ENCODE measurements at regions not wholly inside any gene's neighbourhood (a gene's known extent, or its start where the extent isn't known, plus 50 kb on each side); places are given as distances from the start of the nearest gene placed in this dataset.
"Not testable (repeated sequence)": the region's sequence is repeated elsewhere in the genome, so short reads cannot be mapped to it uniquely, and the experiment has no call there.

GRCh38 chr10:125547010-125547650 is 135.8 kb downstream of the TEX36 start:
- CTCF ChIA-PET: no interaction called here
- Mint-ChIP-seq H3K4me1 (no peaks in the 10 kb centered on the region), H3K27me3 (no peaks in the 10 kb centered on the region), H3K27ac (no peak overlapping the region), H3K4me3 (no peak overlapping the region), H3K36me3 (no peaks in the 10 kb centered on the region), H3K9me3 (no peaks in the 10 kb centered on the region)
- DNase-seq: no peak

- Mint-ChIP-seq H3K36me3 (no peaks in the 10 kb centered on the region), H3K9me3 (no peaks in the 10 kb centered on the region), H3K27ac (no peak overlapping the region), H3K4me3 (no peak overlapping the region), H3K27me3 (no peaks in the 10 kb centered on the region), H3K4me1 (no peaks in the 10 kb centered on the region)
- DNase-seq: no peak
- CTCF ChIA-PET: no interaction called here
Observed at GRCh38 chr10:125543796-125544195, 139.2 kb downstream of the TEX36 start.

- CTCF ChIA-PET: no interaction called here
- no peaks in the 10 kb centered on the region for H3K27me3 Mint-ChIP-seq
- H3K27ac Mint-ChIP-seq: no peak overlapping the region
- DNase-seq: no peak
- H3K9me3 Mint-ChIP-seq: no peaks in the 10 kb centered on the region
- no peak overlapping the region for H3K4me3 Mint-ChIP-seq
- H3K4me1 Mint-ChIP-seq: no peaks in the 10 kb centered on the region
- H3K36me3 Mint-ChIP-seq: no peaks in the 10 kb centered on the region
Observed at GRCh38 chr10:125538947-125539731, 143.8 kb downstream of the TEX36 start.

GRCh38 chr10:125536236-125536635 is 146.7 kb downstream of the TEX36 start:
- H3K27ac Mint-ChIP-seq: no peak overlapping the region
- no peaks in the 10 kb centered on the region for H3K36me3 Mint-ChIP-seq
- H3K4me3 Mint-ChIP-seq: no peak overlapping the region
- no peaks in the 10 kb centered on the region for H3K4me1 Mint-ChIP-seq
- H3K27me3 Mint-ChIP-seq: no peaks in the 10 kb centered on the region
- no peaks in the 10 kb centered on the region for H3K9me3 Mint-ChIP-seq
- no peak for DNase-seq
- CTCF ChIA-PET: no interaction called here

- no peak overlapping the region for H3K27ac Mint-ChIP-seq
- H3K4me3 Mint-ChIP-seq: no peak overlapping the region
- CTCF ChIA-PET: no interaction called here
- H3K9me3 Mint-ChIP-seq: no peaks in the 10 kb centered on the region
- H3K27me3 Mint-ChIP-seq: no peaks in the 10 kb centered on the region
- no peak for DNase-seq
- no peaks in the 10 kb centered on the region for H3K4me1 Mint-ChIP-seq
- H3K36me3 Mint-ChIP-seq: no peaks in the 10 kb centered on the region
Observed at GRCh38 chr10:125535559-125535958, 147.4 kb downstream of the TEX36 start.

GRCh38 chr10:125534515-125534914 is 148.4 kb downstream of the TEX36 start:
- Mint-ChIP-seq H3K4me3 (no peak overlapping the region), H3K27me3 (no peaks in the 10 kb centered on the region), H3K36me3 (no peaks in the 10 kb centered on the region), H3K27ac (no peak overlapping the region), H3K9me3 (no peaks in the 10 kb centered on the region), H3K4me1 (no peaks in the 10 kb centered on the region)
- CTCF ChIA-PET: no interaction called here
- DNase-seq: no peak

GRCh38 chr10:125533866-125534265 is 149.1 kb downstream of the TEX36 start:
- H3K9me3 Mint-ChIP-seq: no peaks in the 10 kb centered on the region
- no peaks in the 10 kb centered on the region for H3K27me3 Mint-ChIP-seq
- H3K36me3 Mint-ChIP-seq: no peaks in the 10 kb centered on the region
- H3K4me1 Mint-ChIP-seq: no peaks in the 10 kb centered on the region
- no peak overlapping the region for H3K27ac Mint-ChIP-seq
- no peak for DNase-seq
- CTCF ChIA-PET: no interaction called here
- no peak overlapping the region for H3K4me3 Mint-ChIP-seq

GRCh38 chr10:125531465-125531864 is 151.5 kb downstream of the TEX36 start:
- Mint-ChIP-seq H3K27me3 (no peaks in the 10 kb centered on the region), H3K9me3 (no peaks in the 10 kb centered on the region), H3K4me3 (no peak overlapping the region), H3K27ac (no peak overlapping the region), H3K36me3 (no peaks in the 10 kb centered on the region), H3K4me1 (no peaks in the 10 kb centered on the region)
- CTCF ChIA-PET: no interaction called here
- no peak for DNase-seq

GRCh38 chr10:125523347-125523746 is 159.6 kb downstream of the TEX36 start:
- no peak for DNase-seq
- no peaks in the 10 kb centered on the region for H3K36me3 Mint-ChIP-seq
- CTCF ChIA-PET: interaction anchor here (0.8 kb wide), 1 partner anchor 34 kb away, joined by 3 read pairs; no protein-coding TSS in a partner anchor
- H3K4me3 Mint-ChIP-seq: no peak overlapping the region
- peaks cover 3% of the 10 kb centered on the region for H3K27me3 Mint-ChIP-seq
- peaks cover 2% of the 10 kb centered on the region for H3K9me3 Mint-ChIP-seq
- no peak overlapping the region for H3K27ac Mint-ChIP-seq
- H3K4me1 Mint-ChIP-seq: no peaks in the 10 kb centered on the region

GRCh38 chr10:125521721-125522680 is 161.0 kb downstream of the TEX36 start:
- Mint-ChIP-seq H3K27ac (no peak overlapping the region), H3K27me3 (peaks cover 3% of the 10 kb centered on the region), H3K36me3 (no peaks in the 10 kb centered on the region), H3K4me3 (no peak overlapping the region), H3K9me3 (peaks cover 2% of the 10 kb centered on the region), H3K4me1 (no peaks in the 10 kb centered on the region)
- DNase-seq: no peak
- CTCF ChIA-PET: interaction anchor here (0.7 to 0.9 kb wide), 2 partner anchors 20 to 137 kb away, joined by 3 to 4 read pairs; no protein-coding TSS in a partner anchor

GRCh38 chr10:125520968-125521367 is 162.0 kb downstream of the TEX36 start:
- Mint-ChIP-seq H3K4me3 (no peak overlapping the region), H3K4me1 (no peaks in the 10 kb centered on the region), H3K36me3 (no peaks in the 10 kb centered on the region), H3K27me3 (peaks cover 3% of the 10 kb centered on the region), H3K27ac (no peak overlapping the region), H3K9me3 (peaks cover 4% of the 10 kb centered on the region)
- CTCF ChIA-PET: no interaction called here
- DNase-seq: no peak

- H3K36me3 Mint-ChIP-seq, CTCF ChIA-PET, H3K9me3 Mint-ChIP-seq: not testable (repeated sequence)
Observed at GRCh38 chr10:125518397-125518796, 164.6 kb downstream of the TEX36 start.

GRCh38 chr10:125515571-125515970 is 167.4 kb downstream of the TEX36 start:
- no peaks in the 10 kb centered on the region for H3K4me1 Mint-ChIP-seq
- no peak overlapping the region for H3K4me3 Mint-ChIP-seq
- H3K27me3 Mint-ChIP-seq: peaks cover 3% of the 10 kb centered on the region
- H3K9me3 Mint-ChIP-seq: peaks cover 4% of the 10 kb centered on the region
- DNase-seq: no peak
- H3K27ac Mint-ChIP-seq: no peak overlapping the region
- CTCF ChIA-PET: no interaction called here
- no peaks in the 10 kb centered on the region for H3K36me3 Mint-ChIP-seq

More at GRCh38 chr10:125518397-125518796, 164.6 kb downstream of the TEX36 start:
- H3K4me1 Mint-ChIP-seq, H3K27me3 Mint-ChIP-seq, H3K4me3 Mint-ChIP-seq, H3K27ac Mint-ChIP-seq, DNase-seq: not testable (repeated sequence)

Measured in activated naive CD4-positive, alpha-beta T cell treated with anti-CD3 and anti-CD28 coated beads, Interleukin-2, amount 10 ng/mL, durations not matched to agents 7 days and 5 days (primary cell).